ENCODE measurements at regions not wholly inside any gene's neighbourhood (a gene's known extent, or its start where the extent isn't known, plus 50 kb on each side); places are given as distances from the start of the nearest gene placed in this dataset.
"Not testable (repeated sequence)": the region's sequence is repeated elsewhere in the genome, so short reads cannot be mapped to it uniquely, and the experiment has no call there.

GRCh38 chr2:144972676-144973075 is 452.8 kb upstream of the ZEB2 start:
- no peak for ATAC-seq (ENCODE audit: low read depth)
- no peak overlapping the region for H3K4me3 Mint-ChIP-seq
- no peaks in the 10 kb centered on the region for H3K4me1 Mint-ChIP-seq
- peaks cover 7% of the 10 kb centered on the region for H3K9me3 Mint-ChIP-seq
- peaks cover 3% of the 10 kb centered on the region for H3K27me3 Mint-ChIP-seq
- no peak overlapping the region for H3K27ac Mint-ChIP-seq
- no peaks in the 10 kb centered on the region for H3K36me3 Mint-ChIP-seq
- no peak for DNase-seq
- POLR2A ChIA-PET: no interaction called here

DNA sequence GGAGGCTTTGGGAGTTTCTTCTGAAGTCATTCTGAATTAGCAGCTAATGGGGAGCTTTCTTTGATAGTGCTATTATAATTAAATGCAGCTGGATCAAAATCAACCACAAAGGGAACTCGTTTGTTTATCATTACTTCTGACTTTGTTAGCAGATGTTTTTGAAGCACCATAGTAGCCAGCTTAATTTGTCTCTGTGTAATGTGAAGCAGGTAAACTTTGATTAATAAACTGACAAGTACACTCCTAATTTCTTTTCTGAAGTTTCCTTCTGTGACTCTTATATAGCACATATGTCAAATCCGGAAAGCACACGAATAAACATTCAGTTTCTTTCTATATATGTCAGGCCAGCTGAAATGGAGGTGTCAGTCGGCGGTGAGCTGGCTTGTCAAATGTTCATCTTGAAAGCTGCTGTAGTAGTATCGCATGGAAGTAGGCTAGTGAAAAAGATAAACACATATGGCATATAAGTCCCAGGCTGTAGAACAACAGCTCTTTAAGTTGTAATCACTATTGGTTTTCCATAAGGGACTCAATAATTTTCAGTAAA is 451.9 kb upstream of the ZEB2 start:
- peaks cover 3% of the 10 kb centered on the region for H3K27me3 Mint-ChIP-seq
- no peak overlapping the region for H3K4me3 Mint-ChIP-seq
- POLR2A ChIA-PET: no interaction called here
- no peak overlapping the region for H3K27ac Mint-ChIP-seq
- H3K4me1 Mint-ChIP-seq: no peaks in the 10 kb centered on the region
- DNase-seq (no peak), ATAC-seq (ENCODE audit: low read depth) (no peak)
- H3K36me3 Mint-ChIP-seq: no peaks in the 10 kb centered on the region
- H3K9me3 Mint-ChIP-seq: peaks cover 7% of the 10 kb centered on the region

- not testable (repeated sequence) for H3K27ac Mint-ChIP-seq
Observed at GRCh38 chr2:144970410-144970809, 450.5 kb upstream of the ZEB2 start.

DNA sequence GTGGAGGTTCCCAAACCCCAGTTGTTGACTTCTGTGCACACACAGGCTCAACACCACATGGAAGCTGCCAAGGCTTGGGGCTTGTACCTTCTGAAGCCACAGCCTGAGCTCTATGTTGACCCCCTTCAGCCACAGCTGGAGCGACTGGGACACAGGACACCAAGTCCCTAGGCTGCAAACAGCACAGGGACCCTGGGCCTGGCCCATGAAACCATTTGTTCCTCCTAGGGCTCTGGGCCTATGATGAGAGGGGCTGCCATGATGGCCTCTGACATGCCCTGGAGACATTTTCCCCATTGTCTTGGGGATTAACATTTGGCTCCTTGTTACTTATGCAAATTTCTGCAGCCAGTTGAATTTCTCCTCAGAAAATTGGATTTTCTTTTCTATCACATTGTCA is 449.6 kb upstream of the ZEB2 start:
- not testable (repeated sequence) for ATAC-seq (ENCODE audit: low read depth); H3K36me3 Mint-ChIP-seq
- H3K9me3 Mint-ChIP-seq: peaks cover 12% of the 10 kb centered on the region

More at GRCh38 chr2:144970410-144970809, 450.5 kb upstream of the ZEB2 start:
- H3K4me1 Mint-ChIP-seq; DNase-seq; ATAC-seq (ENCODE audit: low read depth); H3K4me3 Mint-ChIP-seq; H3K9me3 Mint-ChIP-seq; H3K36me3 Mint-ChIP-seq; H3K27me3 Mint-ChIP-seq; POLR2A ChIA-PET: not testable (repeated sequence)

DNA sequence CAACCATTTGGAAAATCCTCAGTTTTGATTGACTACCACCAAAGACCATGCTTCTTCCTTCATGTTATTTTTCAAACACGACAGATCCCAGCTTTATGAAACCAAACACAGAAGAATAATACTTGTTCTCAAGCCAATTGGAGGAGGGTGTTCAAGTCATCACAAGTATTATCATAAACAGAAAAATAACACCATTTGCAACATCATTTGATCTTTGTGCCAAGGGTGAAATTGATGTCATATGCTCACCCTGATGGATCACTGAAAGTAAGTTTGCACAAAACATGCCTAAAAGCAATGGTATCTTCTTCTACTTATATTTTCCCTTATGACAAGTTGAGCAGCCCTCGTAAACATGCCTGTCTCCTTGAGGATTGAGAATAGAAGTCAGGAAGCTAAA is 448.0 kb upstream of the ZEB2 start:
- peaks cover 12% of the 10 kb centered on the region for H3K9me3 Mint-ChIP-seq
- DNase-seq: no peak
- H3K4me3 Mint-ChIP-seq: no peak overlapping the region
- no peaks in the 10 kb centered on the region for H3K36me3 Mint-ChIP-seq
- peaks cover 3% of the 10 kb centered on the region for H3K27me3 Mint-ChIP-seq
- POLR2A ChIA-PET: no interaction called here
- H3K4me1 Mint-ChIP-seq: no peaks in the 10 kb centered on the region
- ATAC-seq (ENCODE audit: low read depth): no peak
- H3K27ac Mint-ChIP-seq: no peak overlapping the region

More for the DNA sequence above, 449.6 kb upstream of the ZEB2 start:
- DNase-seq, POLR2A ChIA-PET, H3K27ac Mint-ChIP-seq, H3K27me3 Mint-ChIP-seq, H3K4me3 Mint-ChIP-seq, H3K4me1 Mint-ChIP-seq: not testable (repeated sequence)

DNA sequence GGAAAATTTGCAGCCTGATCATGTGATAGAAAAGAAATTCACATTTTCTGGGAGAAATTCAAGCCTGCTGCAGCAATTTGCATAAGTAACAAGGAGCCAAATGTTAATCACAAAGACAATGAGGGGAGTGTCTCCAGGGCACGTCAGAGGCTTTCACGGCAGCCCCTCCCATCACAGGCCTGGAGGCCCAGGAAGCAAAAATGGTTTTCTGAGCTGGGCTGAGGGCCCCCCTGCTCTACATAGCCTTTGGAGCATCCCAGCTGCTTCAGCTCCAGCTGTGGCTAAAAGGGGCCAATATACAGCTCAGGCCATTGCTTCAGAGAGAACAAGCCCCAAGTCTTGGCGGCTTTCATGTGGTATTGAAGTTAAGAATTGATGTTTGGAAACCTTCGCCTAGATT is 445.3 kb upstream of the ZEB2 start:
- no peak overlapping the region for H3K27ac Mint-ChIP-seq
- POLR2A ChIA-PET: no interaction called here

DNA sequence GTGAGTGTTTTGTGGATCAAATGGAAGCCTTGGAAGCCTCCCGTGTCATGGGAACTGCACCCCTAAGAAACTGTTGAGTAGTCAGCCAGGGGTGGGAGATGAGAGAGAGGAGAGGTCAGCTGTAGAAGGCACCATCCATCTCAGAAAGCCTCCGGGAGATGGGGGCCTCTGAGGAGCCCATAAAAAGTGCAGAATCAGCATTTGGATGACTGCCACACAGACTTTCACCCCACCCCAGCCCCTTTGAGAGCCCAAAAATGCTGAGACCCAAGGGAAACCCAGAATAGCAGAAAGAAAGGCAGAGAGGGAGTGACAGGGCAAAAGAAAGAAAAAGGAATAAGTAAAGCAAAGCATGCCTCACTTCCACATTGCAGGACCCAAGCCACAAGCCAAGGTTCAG is 443.1 kb upstream of the ZEB2 start:
- no peak for DNase-seq
- H3K36me3 Mint-ChIP-seq: no peaks in the 10 kb centered on the region
- H3K27me3 Mint-ChIP-seq: no peaks in the 10 kb centered on the region
- H3K27ac Mint-ChIP-seq: no peak overlapping the region
- ATAC-seq (ENCODE audit: low read depth): no peak
- POLR2A ChIA-PET: no interaction called here
- H3K4me1 Mint-ChIP-seq: no peaks in the 10 kb centered on the region
- peaks cover 7% of the 10 kb centered on the region for H3K9me3 Mint-ChIP-seq
- H3K4me3 Mint-ChIP-seq: no peak overlapping the region

More for the DNA sequence above, 445.3 kb upstream of the ZEB2 start:
- no peak for DNase-seq
- no peak for ATAC-seq (ENCODE audit: low read depth)
- no peaks in the 10 kb centered on the region for H3K4me1 Mint-ChIP-seq
- H3K27me3 Mint-ChIP-seq: no peaks in the 10 kb centered on the region
- no peak overlapping the region for H3K4me3 Mint-ChIP-seq
- no peaks in the 10 kb centered on the region for H3K36me3 Mint-ChIP-seq
- H3K9me3 Mint-ChIP-seq: peaks cover 11% of the 10 kb centered on the region

- Mint-ChIP-seq H3K27ac (no peak overlapping the region), H3K9me3 (peaks cover 2% of the 10 kb centered on the region), H3K4me1 (no peaks in the 10 kb centered on the region), H3K27me3 (no peaks in the 10 kb centered on the region), H3K36me3 (no peaks in the 10 kb centered on the region), H3K4me3 (no peak overlapping the region)
- POLR2A ChIA-PET: no interaction called here
- no peak for DNase-seq
- no peak for ATAC-seq (ENCODE audit: low read depth)
Observed at GRCh38 chr2:144959416-144959815, 439.5 kb upstream of the ZEB2 start.

DNA sequence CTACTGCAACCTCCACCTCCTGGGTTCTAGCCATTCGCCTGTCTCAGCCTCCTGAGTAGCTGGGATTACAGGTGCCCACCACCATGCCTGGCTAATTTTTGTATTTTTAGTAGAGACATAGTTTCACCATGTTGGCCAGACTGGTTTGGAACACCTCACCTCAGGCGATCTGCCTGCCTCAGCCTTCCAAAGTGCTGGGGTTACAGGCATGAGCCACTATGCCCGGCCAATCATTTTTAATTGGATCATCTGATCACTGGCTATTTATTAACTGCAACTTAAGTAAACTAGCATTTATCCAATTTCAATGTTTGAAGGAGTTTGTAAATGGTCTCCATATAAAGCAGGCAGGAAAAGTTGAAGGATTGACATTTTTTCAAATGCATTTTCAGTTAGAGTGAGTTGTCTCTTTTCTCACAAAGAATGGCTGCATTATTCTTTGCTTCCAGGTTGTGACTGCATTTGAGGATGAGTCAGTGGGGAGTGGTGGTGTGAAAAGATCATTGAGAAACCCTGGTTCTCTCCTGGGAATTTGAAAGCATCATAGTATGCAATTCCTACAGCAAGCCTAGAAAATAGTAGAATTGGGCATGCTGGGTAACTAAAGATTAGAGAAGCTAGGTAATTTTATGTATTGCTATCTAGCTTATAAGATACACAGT is 431.1 kb upstream of the ZEB2 start:
- DNase-seq (no peak), ATAC-seq (ENCODE audit: low read depth) (no peak)
- Mint-ChIP-seq H3K36me3 (no peaks in the 10 kb centered on the region), H3K4me1 (no peaks in the 10 kb centered on the region), H3K4me3 (no peak overlapping the region), H3K27ac (no peak overlapping the region), H3K9me3 (no peaks in the 10 kb centered on the region), H3K27me3 (no peaks in the 10 kb centered on the region)
- POLR2A ChIA-PET: no interaction called here

DNA sequence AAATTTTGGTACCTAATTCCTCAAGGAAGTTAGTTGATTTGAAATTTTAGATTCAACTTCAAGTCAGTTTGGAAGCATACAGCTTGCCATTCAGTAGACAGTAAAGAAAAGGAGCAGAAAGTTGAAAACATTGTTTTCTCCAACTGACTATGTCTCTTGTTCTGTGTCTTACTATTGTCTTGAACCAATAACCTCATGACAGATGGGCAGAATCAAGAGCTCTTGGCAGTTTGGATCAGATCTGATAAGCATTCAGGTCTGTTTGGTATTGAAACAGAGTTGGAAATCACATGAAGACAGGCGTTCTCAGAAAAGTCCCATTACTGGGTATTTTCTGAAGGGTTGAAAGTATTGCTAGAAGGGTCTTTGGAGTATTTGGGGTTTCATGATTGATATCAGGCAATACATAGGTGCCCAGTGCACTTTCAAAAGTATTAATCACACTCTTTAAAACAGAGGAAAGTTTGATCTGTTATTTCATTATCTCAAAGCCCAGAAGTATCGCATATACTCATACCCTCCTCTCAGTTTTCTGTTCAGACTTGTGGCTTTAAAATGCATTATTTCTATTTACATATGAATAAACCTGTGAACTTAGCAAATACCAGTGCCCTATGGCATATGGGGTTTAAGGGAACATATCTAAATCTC is 428.4 kb upstream of the ZEB2 start:
- Mint-ChIP-seq H3K4me3 (no peak overlapping the region), H3K27ac (no peak overlapping the region), H3K36me3 (no peaks in the 10 kb centered on the region)

GRCh38 chr2:144947709-144948037 is 427.8 kb upstream of the ZEB2 start:
- Mint-ChIP-seq H3K36me3 (no peaks in the 10 kb centered on the region), H3K4me3 (no peak overlapping the region), H3K4me1 (no peaks in the 10 kb centered on the region)

More for the DNA sequence above, 428.4 kb upstream of the ZEB2 start:
- ATAC-seq (ENCODE audit: low read depth) (no peak), DNase-seq (no peak)
- POLR2A ChIA-PET: no interaction called here
- Mint-ChIP-seq H3K27me3 (no peaks in the 10 kb centered on the region), H3K4me1 (no peaks in the 10 kb centered on the region), H3K9me3 (no peaks in the 10 kb centered on the region)

GRCh38 chr2:144946263-144946662 is 426.3 kb upstream of the ZEB2 start:
- POLR2A ChIA-PET: no interaction called here
- ATAC-seq (ENCODE audit: low read depth) (no peak), DNase-seq (no peak)
- Mint-ChIP-seq H3K27ac (no peak overlapping the region), H3K4me3 (no peak overlapping the region), H3K4me1 (no peaks in the 10 kb centered on the region), H3K9me3 (no peaks in the 10 kb centered on the region), H3K27me3 (no peaks in the 10 kb centered on the region), H3K36me3 (no peaks in the 10 kb centered on the region)

More at GRCh38 chr2:144947709-144948037, 427.8 kb upstream of the ZEB2 start:
- no peak for ATAC-seq (ENCODE audit: low read depth)
- H3K27me3 Mint-ChIP-seq: no peaks in the 10 kb centered on the region
- DNase-seq: no peak
- no peaks in the 10 kb centered on the region for H3K9me3 Mint-ChIP-seq
- POLR2A ChIA-PET: no interaction called here
- no peak overlapping the region for H3K27ac Mint-ChIP-seq

- H3K9me3 Mint-ChIP-seq: no peaks in the 10 kb centered on the region
- no peak overlapping the region for H3K4me3 Mint-ChIP-seq
- H3K27ac Mint-ChIP-seq: no peak overlapping the region
- H3K4me1 Mint-ChIP-seq: no peaks in the 10 kb centered on the region
- POLR2A ChIA-PET: no interaction called here
- H3K27me3 Mint-ChIP-seq: no peaks in the 10 kb centered on the region
- no peaks in the 10 kb centered on the region for H3K36me3 Mint-ChIP-seq
- DNase-seq (no peak), ATAC-seq (ENCODE audit: low read depth) (no peak)
Observed at GRCh38 chr2:144944546-144945220, 424.8 kb upstream of the ZEB2 start.

- DNase-seq (no peak), ATAC-seq (ENCODE audit: low read depth) (no peak)
- Mint-ChIP-seq H3K4me3 (no peak overlapping the region), H3K9me3 (no peaks in the 10 kb centered on the region), H3K4me1 (no peaks in the 10 kb centered on the region), H3K27me3 (no peaks in the 10 kb centered on the region), H3K27ac (no peak overlapping the region), H3K36me3 (no peaks in the 10 kb centered on the region)
- POLR2A ChIA-PET: no interaction called here
Observed at GRCh38 chr2:144943986-144944385, 424.1 kb upstream of the ZEB2 start.

Data from activated naive CD8-positive, alpha-beta T cell treated with anti-CD3 and anti-CD28 coated beads, Interleukin-2, amount 10 ng/mL, durations not matched to agents 7 days and 5 days (primary cell).